CD8-positive, alpha-beta memory T cell (primary cell): ENCODE measurements at regions not wholly inside any gene's neighbourhood (a gene's known extent, or its start where the extent isn't known, plus 50 kb on each side); places are given as distances from the start of the nearest gene placed in this dataset.

Experiments
- CTCF ChIA-PET: fragments of 350-600 bp; sonication (Branson Sonifier 250); formaldehyde crosslinking; loops from one replicate; lab custom pipeline; 2021; ENCODE audit warnings: antibody characterized with exemption; lab: Charles Lee
- POLR2A ChIA-PET: fragments of 350-600 bp; sonication (Branson Sonifier 250); formaldehyde crosslinking; loops from one replicate; lab custom pipeline; 2021; ENCODE audit warnings: antibody characterized with exemption; lab: Charles Lee
- DNase-seq, 5 donors: peaks; one replicate each; pipeline versions ENCODE4 v3.0.0 to v3.0.0-alpha.2; 2020 to 2022; ENCODE audit warnings: mixed read lengths in 1 of 5
- H3K27ac ChIP-seq: one replicate; pipeline ENCODE4 v1.7.0; 2013; ENCODE audit warnings: low read depth, mild to moderate bottlenecking, low read length, moderate library complexity
- H3K27me3 ChIP-seq: 2 replicates; pipeline ENCODE4 v1.7.0; 2013; ENCODE audit warnings: low read length, mild to moderate bottlenecking; ENCODE audit not compliant: insufficient read depth, poor library complexity, severe bottlenecking
- H3K36me3 ChIP-seq: 2 replicates; pipeline ENCODE4 v1.7.0; 2013; ENCODE audit warnings: mild to moderate bottlenecking, low read length, moderate library complexity; ENCODE audit not compliant: insufficient read depth
- H3K4me1 ChIP-seq: 2 replicates; pipeline ENCODE4 v1.7.0; 2013; ENCODE audit warnings: mild to moderate bottlenecking, low read length, moderate library complexity; ENCODE audit not compliant: insufficient read depth
- H3K4me3 ChIP-seq: 2 replicates; pipeline ENCODE4 v1.7.0; 2013; ENCODE audit warnings: mild to moderate bottlenecking, low read length
- H3K9me3 ChIP-seq: 2 replicates; pipeline ENCODE4 v1.7.0; 2013; ENCODE audit warnings: mild to moderate bottlenecking, low read length
- H3K27ac Mint-ChIP-seq, 8 donors: one replicate each; pipeline ENCODE4 v1.8.0; 2020 to 2021; ENCODE audit warnings: mixed read lengths in 8 of 8, mild to moderate bottlenecking in 6 of 8, inconsistent platforms in 3 of 8, moderate library complexity in 3 of 8
- H3K27me3 Mint-ChIP-seq, 2 donors: one replicate each; pipeline ENCODE4 v1.8.0; 2020 to 2021; ENCODE audit warnings: mixed read lengths in 2 of 2, mild to moderate bottlenecking in 1 of 2, moderate library complexity in 1 of 2
- H3K36me3 Mint-ChIP-seq, 3 donors: one replicate each; pipeline ENCODE4 v1.8.0; 2020 to 2021; ENCODE audit warnings: mixed read lengths in 3 of 3, inconsistent platforms in 1 of 3, mild to moderate bottlenecking in 1 of 3
- H3K4me1 Mint-ChIP-seq, 3 donors: one replicate each; pipeline ENCODE4 v1.8.0; 2020 to 2021; ENCODE audit warnings: mixed read lengths in 3 of 3, inconsistent platforms in 1 of 3, mild to moderate bottlenecking in 1 of 3
- H3K4me3 Mint-ChIP-seq, 7 donors: one replicate each; pipeline ENCODE4 v1.8.0; 2020 to 2021; ENCODE audit warnings: mixed read lengths in 7 of 7, mild to moderate bottlenecking in 6 of 7, moderate library complexity in 4 of 7, inconsistent platforms in 2 of 7
- H3K9me3 Mint-ChIP-seq, 5 donors: one replicate each; pipeline ENCODE4 v1.8.0; 2020 to 2022; ENCODE audit warnings: mixed read lengths in 5 of 5, mild to moderate bottlenecking in 3 of 5, moderate library complexity in 2 of 5, inconsistent platforms in 1 of 5

GRCh38 chr3:70409018-70409417, 96.6 kb upstream of the MDFIC2 start:
- no peak for DNase-seq
- H3K4me3 Mint-ChIP-seq = no peak overlapping the region
- CTCF ChIA-PET = no interaction called here
- Histone ChIP-seq H3K27ac (no peak overlapping the region), H3K27me3 (no peaks in the 10 kb centered on the region), H3K4me3 (no peak overlapping the region), H3K36me3 (no peaks in the 10 kb centered on the region), H3K9me3 (no peaks in the 10 kb centered on the region), H3K4me1 (no peaks in the 10 kb centered on the region)
- H3K27ac Mint-ChIP-seq = no peak overlapping the region
- H3K9me3 Mint-ChIP-seq = peaks cover 3 to 12% (median 8%) of the 10 kb centered on the region in 5 donors
- H3K36me3 Mint-ChIP-seq = no peaks in the 10 kb centered on the region
- POLR2A ChIA-PET = no interaction called here
- H3K4me1 Mint-ChIP-seq = no peaks in the 10 kb centered on the region
- no peaks in the 10 kb centered on the region for H3K27me3 Mint-ChIP-seq

GRCh38 chr3:70400194-70400593, 87.8 kb upstream of the MDFIC2 start:
- no peak overlapping the region for H3K27ac ChIP-seq
- peaks cover 0 to 2% (median 0%) of the 10 kb centered on the region in 5 donors for H3K9me3 Mint-ChIP-seq
- H3K36me3 Mint-ChIP-seq = no peaks in the 10 kb centered on the region
- no peaks in the 10 kb centered on the region for H3K36me3 ChIP-seq
- no peak overlapping the region for H3K27ac Mint-ChIP-seq
- no peaks in the 10 kb centered on the region for H3K27me3 ChIP-seq
- H3K9me3 ChIP-seq = no peaks in the 10 kb centered on the region
- no peak for DNase-seq
- ChIA-PET POLR2A (no interaction called here), CTCF (no interaction called here)
- no peaks in the 10 kb centered on the region for H3K4me1 Mint-ChIP-seq
- H3K4me3 ChIP-seq = no peak overlapping the region
- H3K4me1 ChIP-seq = no peaks in the 10 kb centered on the region
- H3K4me3 Mint-ChIP-seq = no peak overlapping the region
- H3K27me3 Mint-ChIP-seq = peaks cover 0 to 4% of the 10 kb centered on the region in 2 donors

- ChIA-PET CTCF (no interaction called here), POLR2A (no interaction called here)
- DNase-seq = no peak
- H3K4me3 ChIP-seq = no peak overlapping the region
- no peak overlapping the region for H3K4me3 Mint-ChIP-seq
- peaks cover 0 to 4% of the 10 kb centered on the region in 2 donors for H3K27me3 Mint-ChIP-seq
- no peaks in the 10 kb centered on the region for H3K36me3 ChIP-seq
- H3K9me3 ChIP-seq = no peaks in the 10 kb centered on the region
- no peaks in the 10 kb centered on the region for H3K4me1 ChIP-seq
- no peaks in the 10 kb centered on the region for H3K27me3 ChIP-seq
- H3K27ac Mint-ChIP-seq = no peak overlapping the region
- peaks cover 0 to 8% (median 4%) of the 10 kb centered on the region in 5 donors for H3K9me3 Mint-ChIP-seq
- H3K27ac ChIP-seq = no peak overlapping the region
- no peaks in the 10 kb centered on the region for H3K4me1 Mint-ChIP-seq
- H3K36me3 Mint-ChIP-seq = no peaks in the 10 kb centered on the region
Observed at GRCh38 chr3:70393881-70394612, 81.6 kb upstream of the MDFIC2 start.

- DNase-seq = no peak
- ChIA-PET POLR2A (no interaction called here), CTCF (no interaction called here)
- Mint-ChIP-seq H3K27me3 (peaks cover 0 to 4% of the 10 kb centered on the region in 2 donors), H3K4me1 (no peaks in the 10 kb centered on the region), H3K9me3 (peaks cover 0 to 8% (median 4%) of the 10 kb centered on the region in 5 donors), H3K36me3 (no peaks in the 10 kb centered on the region), H3K27ac (no peak overlapping the region), H3K4me3 (no peak overlapping the region)
- Histone ChIP-seq H3K4me3 (no peak overlapping the region), H3K27me3 (no peaks in the 10 kb centered on the region), H3K36me3 (no peaks in the 10 kb centered on the region), H3K27ac (no peak overlapping the region), H3K4me1 (no peaks in the 10 kb centered on the region), H3K9me3 (no peaks in the 10 kb centered on the region)
Observed at GRCh38 chr3:70392227-70392626, 79.8 kb upstream of the MDFIC2 start.

GRCh38 chr3:70387889-70388288, 75.5 kb upstream of the MDFIC2 start:
- H3K27ac ChIP-seq = no peak overlapping the region
- H3K9me3 Mint-ChIP-seq = peaks cover 0 to 4% (median 0%) of the 10 kb centered on the region in 5 donors
- peaks cover 0 to 1% of the 10 kb centered on the region in 2 donors for H3K27me3 Mint-ChIP-seq
- no peaks in the 10 kb centered on the region for H3K27me3 ChIP-seq
- no peaks in the 10 kb centered on the region for H3K4me1 ChIP-seq
- no peaks in the 10 kb centered on the region for H3K4me1 Mint-ChIP-seq
- H3K4me3 ChIP-seq = no peak overlapping the region
- DNase-seq = no peak
- H3K36me3 Mint-ChIP-seq = no peaks in the 10 kb centered on the region
- ChIA-PET POLR2A (no interaction called here), CTCF (no interaction called here)
- no peak overlapping the region for H3K27ac Mint-ChIP-seq
- H3K36me3 ChIP-seq = no peaks in the 10 kb centered on the region
- H3K4me3 Mint-ChIP-seq = no peak overlapping the region
- H3K9me3 ChIP-seq = no peaks in the 10 kb centered on the region

- POLR2A ChIA-PET = no interaction called here
- no peaks in the 10 kb centered on the region for H3K36me3 ChIP-seq
- Mint-ChIP-seq H3K27me3 (peaks cover 0 to 1% of the 10 kb centered on the region in 2 donors), H3K4me3 (no peak overlapping the region), H3K4me1 (no peaks in the 10 kb centered on the region), H3K27ac (no peak overlapping the region), H3K9me3 (peaks cover 0 to 1% (median 0%) of the 10 kb centered on the region in 5 donors), H3K36me3 (no peaks in the 10 kb centered on the region)
- H3K4me3 ChIP-seq = no peak overlapping the region
- H3K27me3 ChIP-seq = no peaks in the 10 kb centered on the region
- CTCF ChIA-PET = no interaction called here
- H3K27ac ChIP-seq = no peak overlapping the region
- H3K4me1 ChIP-seq = no peaks in the 10 kb centered on the region
- H3K9me3 ChIP-seq = no peaks in the 10 kb centered on the region
- no peak for DNase-seq
Observed at GRCh38 chr3:70386846-70387245, 74.4 kb upstream of the MDFIC2 start.

GRCh38 chr3:70386043-70386442, 73.6 kb upstream of the MDFIC2 start:
- H3K27ac ChIP-seq = no peak overlapping the region
- no peaks in the 10 kb centered on the region for H3K4me1 ChIP-seq
- H3K36me3 Mint-ChIP-seq = no peaks in the 10 kb centered on the region
- H3K36me3 ChIP-seq = no peaks in the 10 kb centered on the region
- H3K27me3 Mint-ChIP-seq = peaks cover 0 to 1% of the 10 kb centered on the region in 2 donors
- DNase-seq = no peak
- H3K27me3 ChIP-seq = no peaks in the 10 kb centered on the region
- no peaks in the 10 kb centered on the region for H3K4me1 Mint-ChIP-seq
- no peak overlapping the region for H3K4me3 Mint-ChIP-seq
- H3K27ac Mint-ChIP-seq = no peak overlapping the region
- H3K9me3 ChIP-seq = no peaks in the 10 kb centered on the region
- CTCF ChIA-PET = no interaction called here
- H3K9me3 Mint-ChIP-seq = no peaks in the 10 kb centered on the region
- POLR2A ChIA-PET = no interaction called here
- H3K4me3 ChIP-seq = no peak overlapping the region

- DNase-seq = no peak
- Mint-ChIP-seq H3K4me1 (no peaks in the 10 kb centered on the region), H3K27ac (no peak overlapping the region), H3K27me3 (no peaks in the 10 kb centered on the region), H3K4me3 (no peak overlapping the region), H3K9me3 (peaks cover 0 to 3% (median 0%) of the 10 kb centered on the region in 5 donors), H3K36me3 (no peaks in the 10 kb centered on the region)
- no peak overlapping the region for H3K27ac ChIP-seq
- ChIA-PET CTCF (no interaction called here), POLR2A (no interaction called here)
- no peaks in the 10 kb centered on the region for H3K27me3 ChIP-seq
- H3K4me3 ChIP-seq = no peak overlapping the region
- H3K9me3 ChIP-seq = no peaks in the 10 kb centered on the region
- no peaks in the 10 kb centered on the region for H3K4me1 ChIP-seq
- H3K36me3 ChIP-seq = no peaks in the 10 kb centered on the region
Observed at GRCh38 chr3:70383360-70383831, 71.0 kb upstream of the MDFIC2 start.
